ENCODE measurements at regions not wholly inside any gene's neighbourhood (a gene's known extent, or its start where the extent isn't known, plus 50 kb on each side); places are given as distances from the start of the nearest gene placed in this dataset.

- H3K27ac ChIP-seq: no peak overlapping the region
- peaks cover 4 to 17% of the 10 kb centered on the region in 2 donors for H3K4me1 ChIP-seq
- DNase-seq (no peak), ATAC-seq (no peak)
- H3K9me3 ChIP-seq: no peaks in the 10 kb centered on the region
- TF ChIP-seq CTCF (IDR thresholded peaks at IDR 0.05 in 4 of 5, conservative IDR thresholded peaks at IDR 0.05 in 1 of 5) (no peak), POLR2A (IDR thresholded peaks at IDR 0.05) (no peak)
- H3K36me3 ChIP-seq: no peaks in the 10 kb centered on the region
- H3K4me3 ChIP-seq: no peak overlapping the region
- in situ Hi-C loops (cut with MboI; ENCODE audit: low sequenced_read_pairs in 4 of 4): loop anchor here in 3 of 4 donors (10.0 to 25.0 kb wide), 3 partner anchors 396 to 648 kb away; no protein-coding TSS in a partner anchor
- H3K27me3 ChIP-seq: no peaks in the 10 kb centered on the region
- intact Hi-C loops (cut with DNase I; ENCODE audit: low total_unique reads): loop anchor here (5.0 kb wide), 4 partner anchors 78 to 688 kb away; no protein-coding TSS in a partner anchor
Measured at GRCh38 chr9:91039125-91039834, 237.7 kb downstream of the SYK start.

- no peak overlapping the region for H3K4me3 ChIP-seq
- no peaks in the 10 kb centered on the region for H3K36me3 ChIP-seq
- no peak overlapping the region for H3K27ac ChIP-seq
- H3K27me3 ChIP-seq: no peaks in the 10 kb centered on the region
- no peaks in the 10 kb centered on the region for H3K9me3 ChIP-seq
- peaks cover 4 to 17% of the 10 kb centered on the region in 2 donors for H3K4me1 ChIP-seq
- TF ChIP-seq CTCF (IDR thresholded peaks at IDR 0.05 in 4 of 5, conservative IDR thresholded peaks at IDR 0.05 in 1 of 5) (no peak), POLR2A (IDR thresholded peaks at IDR 0.05) (no peak)
- in situ Hi-C loops (cut with MboI; ENCODE audit: low sequenced_read_pairs in 4 of 4): loop anchor here (5.0 to 25.0 kb wide), 5 partner anchors 385 to 648 kb away; partner anchors contain the start of gene NFIL3 (in 1 of the 4)
- ATAC-seq: no peak
- DNase-seq: no peak
- intact Hi-C loops (cut with DNase I; ENCODE audit: low total_unique reads): loop anchor here (5.0 kb wide), 4 partner anchors 78 to 688 kb away; no protein-coding TSS in a partner anchor
Measured at GRCh38 chr9:91039835-91040140, 238.2 kb downstream of the SYK start.

- H3K36me3 ChIP-seq: no peaks in the 10 kb centered on the region
- H3K4me1 ChIP-seq: peaks cover 4 to 17% of the 10 kb centered on the region in 2 donors
- TF ChIP-seq CTCF (IDR thresholded peaks at IDR 0.05 in 4 of 5, conservative IDR thresholded peaks at IDR 0.05 in 1 of 5) (no peak), POLR2A (IDR thresholded peaks at IDR 0.05) (no peak)
- intact Hi-C loops (cut with DNase I; ENCODE audit: low total_unique reads): no loop called here
- H3K27me3 ChIP-seq: no peaks in the 10 kb centered on the region
- H3K4me3 ChIP-seq: no peak overlapping the region
- DNase-seq: no peak
- no peak for ATAC-seq
- no peak overlapping the region for H3K27ac ChIP-seq
- in situ Hi-C loops (cut with MboI; ENCODE audit: low sequenced_read_pairs in 4 of 4): loop anchor here (5.0 to 25.0 kb wide), 4 partner anchors 384 to 647 kb away; partner anchors contain the start of gene NFIL3 (in 1 of the 4)
- no peaks in the 10 kb centered on the region for H3K9me3 ChIP-seq
Measured at GRCh38 chr9:91040371-91041215, 239.0 kb downstream of the SYK start.

GRCh38 chr9:91042024-91042423 lies 240.4 kb downstream of the SYK start:
- no peak overlapping the region for H3K4me3 ChIP-seq
- H3K27me3 ChIP-seq: no peaks in the 10 kb centered on the region
- peaks cover 1 to 14% of the 10 kb centered on the region in 2 donors for H3K4me1 ChIP-seq
- DNase-seq (no peak), ATAC-seq (no peak)
- in situ Hi-C loops (cut with MboI; ENCODE audit: low sequenced_read_pairs in 4 of 4): loop anchor here (5.0 to 25.0 kb wide), 4 partner anchors 383 to 645 kb away; partner anchors contain the start of gene NFIL3 (in 1 of the 4)
- no peak overlapping the region for H3K27ac ChIP-seq
- no peak for TF ChIP-seq CTCF (IDR thresholded peaks at IDR 0.05 in 4 of 5, conservative IDR thresholded peaks at IDR 0.05 in 1 of 5)
- TF ChIP-seq POLR2A (IDR thresholded peaks at IDR 0.05): no peak
- H3K36me3 ChIP-seq: no peaks in the 10 kb centered on the region
- intact Hi-C loops (cut with DNase I; ENCODE audit: low total_unique reads): no loop called here
- no peaks in the 10 kb centered on the region for H3K9me3 ChIP-seq
